CD4-positive, alpha-beta T cell treated with Interleukin-15 for 4 hours (primary cell): ENCODE measurements at regions not wholly inside any gene's neighbourhood (a gene's known extent, or its start where the extent isn't known, plus 50 kb on each side); places are given as distances from the start of the nearest gene placed in this dataset.
"Not testable (repeated sequence)": the region's sequence is repeated elsewhere in the genome, so short reads cannot be mapped to it uniquely, and the experiment has no call there.

Source experiments
- DNase-seq: peaks from one replicate; pipeline ENCODE4 v3.0.0-alpha.2; 2020; ENCODE audit warnings: low spot score

- no peak for DNase-seq
Observed at GRCh38 chr4:42284030-42284429, 113.3 kb upstream of the SHISA3 start.

GRCh38 chr4:42288876-42289275 lies 108.4 kb upstream of the SHISA3 start:
- not testable (repeated sequence) for DNase-seq

- not testable (repeated sequence) for DNase-seq
Observed at GRCh38 chr4:42292192-42292591, 105.1 kb upstream of the SHISA3 start.

DNA sequence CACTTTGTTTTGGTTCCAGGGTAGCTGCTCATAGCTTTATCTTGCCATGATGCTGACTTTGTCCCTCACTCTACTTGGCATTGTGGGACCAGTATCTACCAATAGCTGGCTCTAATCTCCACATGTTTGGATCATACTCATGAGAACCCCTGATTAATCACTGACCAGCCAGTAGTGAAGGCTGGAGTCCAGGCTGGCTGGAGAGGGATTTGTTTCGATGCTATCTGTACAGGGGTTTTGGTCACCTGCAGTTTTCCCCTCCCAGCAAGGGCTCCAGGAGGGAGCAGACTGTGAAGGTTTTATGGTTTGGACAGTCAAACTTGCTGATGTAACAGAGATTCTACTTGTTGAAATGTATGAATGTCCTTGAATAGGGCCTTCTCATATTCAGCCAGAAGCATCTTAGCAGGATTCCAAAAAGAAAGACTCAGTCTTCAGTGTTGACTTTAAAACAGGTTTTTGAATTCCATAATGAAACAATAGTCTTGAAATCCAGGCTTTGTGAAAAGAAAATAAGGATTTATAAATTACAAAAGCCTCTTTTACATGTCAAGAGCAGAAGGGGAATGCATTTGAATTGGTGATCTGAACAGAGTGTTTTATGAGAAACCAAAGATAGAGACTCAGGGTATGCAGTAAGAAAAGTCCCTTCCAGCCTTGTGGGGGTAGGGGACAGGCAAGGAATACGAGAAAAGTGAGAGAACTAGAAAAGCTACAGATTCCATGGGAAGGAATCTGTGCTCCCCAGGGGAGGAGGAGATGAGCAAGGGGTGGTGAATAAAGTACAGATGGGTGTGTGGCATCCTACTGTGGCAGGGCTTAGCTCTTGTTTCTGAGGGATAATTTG lies 103.1 kb upstream of the SHISA3 start:
- no peak for DNase-seq

GRCh38 chr4:42296196-42296595 lies 101.1 kb upstream of the SHISA3 start:
- no peak for DNase-seq

DNA sequence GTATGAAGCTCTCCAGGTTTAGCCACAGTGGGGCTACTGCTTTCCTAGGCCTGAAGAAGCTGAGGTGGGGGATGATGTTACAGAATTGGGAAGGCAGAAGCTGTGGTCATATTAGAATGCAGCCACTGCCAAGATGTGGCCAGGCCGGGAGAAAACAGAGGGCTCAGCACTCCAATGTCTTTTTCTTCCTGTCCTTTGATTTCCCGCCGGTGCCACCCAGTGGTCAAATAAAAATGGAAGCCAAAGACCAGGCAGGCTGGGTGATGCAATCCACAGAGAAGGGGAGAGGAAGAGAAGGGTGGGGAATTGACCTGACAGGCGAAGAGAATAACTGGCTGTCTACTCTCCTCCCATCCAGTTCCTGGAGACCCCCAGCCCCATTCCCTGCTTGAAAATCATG lies 94.9 kb upstream of the SHISA3 start:
- DNase-seq, result no peak

GRCh38 chr4:42306221-42307109 lies 90.8 kb upstream of the SHISA3 start:
- no peak for DNase-seq

GRCh38 chr4:42308247-42308646 lies 89.0 kb upstream of the SHISA3 start:
- DNase-seq, result no peak

DNA sequence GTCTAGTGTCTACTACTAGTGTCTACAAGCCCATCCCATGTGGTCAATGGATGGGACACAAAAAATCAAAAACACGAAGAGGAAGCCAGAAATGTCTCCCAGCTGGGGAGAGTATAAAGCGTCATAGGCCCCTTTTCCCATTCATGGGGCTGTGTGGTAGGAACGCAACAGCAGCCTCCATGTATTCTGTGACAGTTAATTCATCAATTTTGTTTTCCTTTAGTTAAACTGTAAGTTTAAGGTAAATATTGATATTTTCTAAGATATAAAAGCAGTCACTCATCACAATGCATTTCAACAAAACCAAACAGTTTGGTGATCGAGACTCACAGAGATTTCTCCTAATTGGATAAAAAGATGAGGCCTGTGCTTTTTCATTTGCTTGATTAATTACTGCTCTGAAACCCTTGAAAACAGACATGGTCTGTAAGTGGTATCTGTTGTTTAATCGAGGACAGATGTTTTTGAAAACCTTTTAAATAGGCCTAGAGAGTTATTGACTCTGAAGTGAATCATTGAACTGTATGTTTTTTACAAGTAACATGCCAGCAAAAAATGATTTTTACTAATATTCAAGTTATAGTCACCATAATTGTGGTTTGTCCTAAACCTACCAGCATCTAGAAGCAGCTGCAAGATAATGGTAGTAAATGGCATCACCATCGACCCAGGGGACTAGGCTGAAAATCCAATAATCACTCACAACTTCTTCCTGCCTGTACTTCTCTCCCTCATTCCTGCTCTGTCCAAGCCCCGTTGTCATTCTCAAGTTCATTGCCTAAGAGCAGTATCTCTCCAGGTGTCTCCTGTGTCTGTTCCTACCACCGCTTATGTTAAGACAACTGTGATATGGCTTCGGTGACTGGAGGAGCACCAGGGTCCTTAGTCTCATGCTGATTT lies 87.7 kb upstream of the SHISA3 start:
- no peak for DNase-seq

DNA sequence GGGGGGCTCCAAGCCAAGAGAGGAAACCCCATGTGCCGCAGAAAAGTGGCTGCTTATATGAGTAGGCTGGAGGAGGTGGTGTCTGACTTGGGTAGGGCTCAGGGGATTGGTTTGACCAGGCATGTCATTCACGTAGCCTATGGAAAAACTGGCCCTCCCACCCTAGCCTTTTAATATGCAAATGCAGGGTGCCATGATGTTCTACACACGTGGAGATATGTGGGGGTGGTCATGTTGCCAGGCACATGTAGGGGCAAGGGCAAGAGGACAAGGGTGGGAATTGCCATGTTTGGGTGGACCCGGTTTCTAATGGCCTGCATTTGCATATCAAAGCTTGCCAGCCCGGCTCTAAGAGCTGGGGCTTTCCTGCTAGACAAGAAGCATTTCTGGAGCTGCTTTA lies 86.9 kb upstream of the SHISA3 start:
- DNase-seq, result no peak

DNA sequence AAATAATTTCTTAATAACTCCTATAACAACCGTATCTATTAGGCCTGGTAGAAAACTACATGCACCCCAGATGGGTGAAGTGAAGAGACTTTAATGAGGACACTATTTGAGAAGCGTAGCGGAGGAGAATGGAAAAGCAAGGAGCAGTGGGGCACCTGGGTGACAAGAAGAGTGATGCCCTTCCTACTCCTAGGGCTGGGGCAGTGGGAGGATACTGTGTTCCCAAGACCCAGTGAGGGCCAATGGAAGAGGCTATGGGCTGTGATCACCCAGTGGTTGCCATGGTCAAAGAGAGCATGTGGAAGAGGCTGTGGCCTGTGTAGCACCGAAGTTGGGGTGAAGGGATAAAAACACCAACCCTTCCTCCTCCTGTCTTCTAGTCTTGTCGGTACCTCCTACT lies 86.5 kb upstream of the SHISA3 start:
- DNase-seq, result no peak

DNA sequence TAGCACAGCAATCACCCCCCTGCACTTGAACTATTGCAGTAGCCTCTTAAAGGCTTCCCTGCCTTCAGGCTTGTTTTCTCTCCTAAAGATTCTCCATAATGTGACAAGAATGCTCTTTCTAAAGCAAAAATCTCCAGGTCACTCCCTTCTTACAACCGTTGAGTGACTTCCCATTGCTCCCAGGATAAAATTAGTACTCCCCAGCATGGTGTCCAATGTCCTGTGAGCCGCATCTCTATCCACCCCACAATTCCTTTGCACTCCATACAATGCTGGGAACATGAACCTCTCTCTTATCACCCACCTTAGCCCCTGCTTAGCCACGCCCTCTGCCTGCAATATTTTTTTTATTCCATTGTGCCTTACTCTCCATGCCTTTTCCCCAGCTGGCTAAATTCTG lies 85.7 kb upstream of the SHISA3 start:
- DNase-seq, result no peak

DNA sequence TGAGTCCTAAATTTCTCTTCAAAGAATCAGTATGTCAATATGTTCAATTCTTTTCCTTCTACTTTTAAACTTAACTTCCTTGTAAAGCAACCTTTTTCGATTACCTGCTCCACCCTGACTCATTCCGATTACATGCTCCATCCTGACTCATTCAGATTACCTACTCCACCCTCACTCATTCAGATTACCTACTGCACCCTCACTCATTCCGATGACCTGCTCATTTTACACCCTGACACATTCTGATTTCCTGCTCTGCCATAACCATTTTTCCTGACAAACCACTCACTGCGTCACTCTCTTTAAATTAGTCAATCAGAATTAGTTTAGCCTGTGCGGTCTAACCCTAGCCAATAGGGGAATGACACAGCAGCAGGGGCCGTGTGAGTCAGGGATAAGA lies 83.9 kb upstream of the SHISA3 start:
- not testable (repeated sequence) for DNase-seq

DNA sequence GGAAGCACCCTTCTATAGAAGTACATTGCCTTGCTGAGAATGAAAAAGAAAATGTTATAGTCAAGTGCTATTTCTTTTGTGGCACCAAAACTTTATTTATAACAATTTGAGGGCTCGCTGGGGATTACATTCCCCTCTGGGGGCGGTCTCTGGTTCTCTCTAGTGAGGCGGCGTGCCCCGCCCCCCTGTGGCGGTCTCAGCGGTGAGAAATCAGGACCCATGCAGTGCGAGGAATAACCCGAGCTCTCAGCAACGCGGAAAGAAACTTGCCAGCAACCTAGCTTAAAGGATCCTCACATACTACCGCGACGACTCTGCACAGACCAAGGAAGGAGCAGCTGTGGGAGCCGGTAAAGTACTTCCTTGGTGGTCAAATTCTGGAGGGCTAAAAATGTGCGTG lies 83.4 kb upstream of the SHISA3 start:
- DNase-seq, result no peak

DNA sequence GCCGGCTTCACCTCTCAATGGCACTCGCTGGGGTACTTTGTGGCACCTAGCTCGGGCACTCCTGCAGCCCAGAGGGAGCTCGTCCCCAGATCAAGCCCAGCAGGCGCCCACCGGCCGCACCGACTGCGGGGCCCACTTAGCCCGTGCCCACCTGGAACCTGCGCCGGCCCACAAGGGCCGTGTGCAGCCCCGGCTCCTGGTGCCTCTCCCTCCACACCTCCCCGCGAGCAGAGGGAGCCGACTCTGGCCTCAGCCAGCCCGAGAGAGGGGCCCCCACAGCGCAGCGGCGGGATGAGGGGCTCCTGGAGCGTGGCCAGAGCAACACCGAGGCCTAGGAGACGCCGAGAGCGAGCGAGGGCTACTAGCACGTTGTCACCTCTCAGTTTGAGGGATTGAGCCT lies 82.1 kb upstream of the SHISA3 start:
- DNase-seq, result no peak

GRCh38 chr4:42320822-42321388 lies 76.4 kb upstream of the SHISA3 start:
- no peak for DNase-seq

- DNase-seq, result no peak
Observed at GRCh38 chr4:42326040-42326439, 71.2 kb upstream of the SHISA3 start.

DNA sequence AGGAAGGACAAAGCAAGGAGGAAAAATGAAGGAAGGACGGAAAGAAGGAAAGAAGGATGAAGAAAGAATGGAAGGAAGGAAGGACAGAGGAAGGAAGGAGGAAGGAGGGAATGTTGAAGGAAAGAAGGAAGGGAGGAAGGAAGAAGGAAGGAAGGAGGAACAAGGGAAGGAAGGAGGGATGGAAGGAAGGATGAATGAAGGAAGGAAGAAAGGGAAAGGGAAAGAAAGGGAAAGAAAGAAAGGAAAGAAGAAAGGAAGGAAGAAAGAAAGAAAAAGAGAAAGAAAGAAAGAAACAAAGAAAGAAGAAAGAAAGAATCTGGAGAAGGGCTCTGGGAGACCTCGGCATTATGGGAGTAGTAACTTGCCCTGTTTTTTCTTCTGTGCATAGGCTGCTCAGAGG lies 70.8 kb upstream of the SHISA3 start:
- DNase-seq, result no peak

DNA sequence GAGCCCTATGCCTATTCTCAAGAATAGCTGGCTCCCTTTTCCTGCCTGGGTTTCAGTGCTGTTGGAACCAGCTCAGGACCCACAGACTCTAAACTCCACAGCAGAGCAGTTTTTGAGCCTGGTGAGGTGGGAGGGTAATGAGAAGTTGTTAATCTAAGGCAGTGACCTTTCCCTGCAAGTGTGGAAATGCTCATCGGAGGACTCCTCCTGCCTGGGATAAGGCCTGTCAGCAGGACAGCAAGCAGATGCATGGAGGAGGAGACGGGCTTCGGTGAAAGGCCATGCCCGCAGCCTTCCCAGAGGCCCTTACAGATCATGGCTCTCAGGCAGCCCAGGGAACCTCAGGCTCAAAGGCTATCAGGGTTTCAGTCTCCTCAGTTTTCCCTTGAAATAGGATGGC lies 70.0 kb upstream of the SHISA3 start:
- no peak for DNase-seq

GRCh38 chr4:42328978-42329377 lies 68.3 kb upstream of the SHISA3 start:
- DNase-seq, result no peak

GRCh38 chr4:42329421-42329820 lies 67.9 kb upstream of the SHISA3 start:
- no peak for DNase-seq
